ENCODE measurements at regions not wholly inside any gene's neighbourhood (a gene's known extent, or its start where the extent isn't known, plus 50 kb on each side); places are given as distances from the start of the nearest gene placed in this dataset.
"Not testable (repeated sequence)": the region's sequence is repeated elsewhere in the genome, so short reads cannot be mapped to it uniquely, and the experiment has no call there.

DNA sequence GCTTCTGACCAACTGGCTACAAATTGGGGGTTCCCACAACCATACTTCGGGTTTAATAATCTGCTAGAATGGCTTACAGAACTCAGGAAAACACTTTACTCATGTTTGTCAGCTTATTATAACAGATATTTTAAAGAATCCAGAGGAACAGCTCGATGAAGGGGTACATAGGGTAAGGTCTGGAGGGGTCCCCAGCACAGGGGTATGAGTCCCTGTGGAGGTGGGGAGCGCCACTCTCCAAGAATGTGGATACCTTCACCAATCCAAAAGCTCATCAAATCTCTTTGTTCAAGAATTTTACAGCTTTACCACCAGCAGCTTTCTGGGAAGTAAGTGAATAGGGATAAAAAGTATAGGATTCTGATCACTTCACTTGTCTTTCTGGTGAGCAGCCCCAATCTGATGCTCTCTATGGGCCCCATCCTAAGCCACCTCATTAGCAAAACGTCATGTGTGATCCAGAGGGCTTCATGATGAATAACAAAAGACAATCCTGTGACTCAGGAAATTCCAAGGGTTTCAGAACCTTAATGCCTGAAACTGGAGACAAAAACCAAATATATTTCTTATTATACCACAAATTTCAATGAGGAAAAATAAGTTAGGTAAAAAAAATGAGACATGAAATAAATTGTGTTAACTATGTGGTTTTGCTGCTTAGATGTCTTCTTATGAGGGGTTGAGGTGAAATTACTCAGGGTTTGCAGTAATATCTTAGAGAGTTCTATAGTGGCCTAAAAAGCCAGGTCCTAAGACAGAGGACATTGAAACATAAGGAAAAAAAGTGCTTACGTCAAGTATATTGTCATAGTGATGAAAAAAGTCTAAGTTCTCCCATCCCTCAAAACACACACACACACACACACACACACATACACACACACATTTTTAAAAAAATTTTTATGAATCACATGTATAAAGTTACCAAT lies 290.5 kb downstream of the ANXA1 start:
- DNase-seq, result no peak
- in situ Hi-C loops (cut with MboI; ENCODE audit: low pct_unique_long_range_greater_than_20kb, low sequenced_read_pairs), result no loop called here

- in situ Hi-C loops (cut with MboI; ENCODE audit: low pct_unique_long_range_greater_than_20kb, low sequenced_read_pairs), result no loop called here
- no peak for DNase-seq
Observed at GRCh38 chr9:73444821-73445220, 293.2 kb downstream of the ANXA1 start.

- in situ Hi-C loops (cut with MboI; ENCODE audit: low pct_unique_long_range_greater_than_20kb, low sequenced_read_pairs); DNase-seq: not testable (repeated sequence)
Observed at GRCh38 chr9:73445384-73445783, 293.7 kb downstream of the ANXA1 start.

DNA sequence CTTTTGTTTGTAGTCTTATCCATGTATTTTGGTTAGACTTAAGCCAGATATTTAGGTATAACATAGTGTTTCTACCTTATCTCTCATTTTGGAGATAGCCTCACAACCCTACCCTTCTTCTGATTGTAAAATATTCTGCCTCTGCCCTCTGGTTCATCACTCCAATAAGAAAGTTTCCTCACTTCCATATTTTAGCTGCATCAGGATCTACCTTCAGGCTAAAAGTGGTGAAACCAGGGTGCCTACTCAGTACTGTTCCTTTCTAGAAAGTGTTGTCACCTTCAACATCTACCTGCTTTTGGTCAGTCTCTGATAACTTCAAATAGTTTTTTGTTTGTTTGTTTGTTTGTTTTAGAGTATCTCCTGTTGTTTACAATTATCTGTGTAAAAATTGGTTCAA lies 294.6 kb downstream of the ANXA1 start:
- no peak for DNase-seq
- in situ Hi-C loops (cut with MboI; ENCODE audit: low pct_unique_long_range_greater_than_20kb, low sequenced_read_pairs), result no loop called here

DNA sequence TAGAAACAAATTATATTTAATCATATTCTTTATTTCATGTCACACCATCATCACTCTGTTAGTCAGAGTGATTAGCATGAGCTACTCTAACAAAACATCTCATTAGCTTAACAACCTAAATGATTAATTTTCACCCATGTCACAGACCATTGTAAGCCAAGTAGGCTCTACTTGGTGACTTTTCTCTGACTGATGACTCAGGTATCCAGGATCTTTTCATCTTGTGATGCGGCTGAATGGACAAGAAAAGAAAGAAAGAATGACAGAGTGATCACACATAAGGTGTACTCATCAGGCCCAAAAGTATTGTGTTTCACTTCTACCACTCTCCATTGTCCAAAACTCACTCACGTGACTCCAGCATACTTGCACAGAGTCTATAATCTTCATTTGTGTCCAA lies 299.3 kb downstream of the ANXA1 start:
- no peak for DNase-seq
- in situ Hi-C loops (cut with MboI; ENCODE audit: low pct_unique_long_range_greater_than_20kb, low sequenced_read_pairs), result no loop called here

DNA sequence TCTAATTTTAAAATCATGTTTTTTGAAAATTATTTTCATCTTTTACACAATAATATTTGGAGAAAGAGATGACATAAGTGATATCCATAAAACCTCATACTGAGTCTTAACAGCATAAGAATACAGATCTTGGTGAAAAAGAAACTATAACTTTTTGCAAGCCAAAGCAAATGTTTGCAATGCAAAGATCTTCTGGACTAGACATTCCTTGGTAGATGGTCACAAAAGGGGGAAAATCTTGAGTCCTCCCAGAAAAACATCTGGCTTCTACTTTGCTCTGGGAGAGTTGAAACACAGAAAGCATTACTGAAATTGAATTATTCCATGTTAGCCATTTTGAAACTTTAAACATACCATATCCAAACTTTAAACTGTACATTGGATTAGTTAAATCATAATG lies 308.2 kb downstream of the ANXA1 start:
- in situ Hi-C loops (cut with MboI; ENCODE audit: low pct_unique_long_range_greater_than_20kb, low sequenced_read_pairs), result no loop called here
- no peak for DNase-seq

DNA sequence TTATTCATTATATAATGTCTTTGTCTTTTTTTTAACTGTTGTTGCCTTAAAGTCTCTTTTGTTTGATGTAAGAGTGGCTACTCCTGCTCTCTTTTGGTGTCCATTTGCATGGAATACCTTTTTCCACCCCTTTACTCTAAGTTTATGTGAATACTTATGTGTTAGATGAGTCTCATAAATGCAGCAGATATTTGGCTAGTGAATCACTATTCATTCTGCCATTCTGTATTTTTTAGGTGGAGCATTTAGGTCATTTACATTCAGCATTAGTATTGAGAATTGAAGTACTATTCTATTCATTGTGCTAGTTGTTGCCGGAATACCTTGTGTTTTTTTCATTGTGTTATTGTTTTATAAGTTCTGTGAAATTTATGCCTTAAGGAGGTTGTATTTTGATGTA lies 317.1 kb downstream of the ANXA1 start:
- no peak for DNase-seq
- in situ Hi-C loops (cut with MboI; ENCODE audit: low pct_unique_long_range_greater_than_20kb, low sequenced_read_pairs), result no loop called here

- no peak for DNase-seq
- in situ Hi-C loops (cut with MboI; ENCODE audit: low pct_unique_long_range_greater_than_20kb, low sequenced_read_pairs), result no loop called here
Observed at GRCh38 chr9:73470766-73471165, 319.1 kb downstream of the ANXA1 start.

GRCh38 chr9:73474002-73474600 lies 322.4 kb downstream of the ANXA1 start:
- DNase-seq, result no peak
- in situ Hi-C loops (cut with MboI; ENCODE audit: low pct_unique_long_range_greater_than_20kb, low sequenced_read_pairs), result no loop called here

- in situ Hi-C loops (cut with MboI; ENCODE audit: low pct_unique_long_range_greater_than_20kb, low sequenced_read_pairs), result no loop called here
- no peak for DNase-seq
Observed at GRCh38 chr9:73474625-73475024, 323.0 kb downstream of the ANXA1 start.

- in situ Hi-C loops (cut with MboI; ENCODE audit: low pct_unique_long_range_greater_than_20kb, low sequenced_read_pairs), result no loop called here
Observed at GRCh38 chr9:73494894-73495293, 343.2 kb downstream of the ANXA1 start.

DNA sequence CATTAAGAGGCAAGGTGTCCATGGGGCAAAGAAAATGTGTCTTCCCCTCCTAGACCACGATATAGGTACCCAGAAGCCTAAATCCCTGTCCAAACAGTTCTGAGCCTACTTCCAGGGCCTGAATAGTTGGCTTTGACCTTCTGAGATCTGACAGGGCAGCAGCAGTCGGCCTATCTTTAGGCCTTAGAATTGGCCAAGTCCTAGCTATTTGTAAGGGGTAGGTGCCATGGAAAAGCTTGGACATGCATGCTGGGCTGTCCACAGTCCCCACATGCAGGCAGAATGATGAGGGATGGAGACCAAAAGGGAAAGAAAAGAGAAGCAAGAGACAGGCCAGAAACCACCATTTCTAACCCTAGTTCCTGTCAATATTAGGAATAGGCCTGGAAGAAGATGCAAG lies 346.1 kb downstream of the ANXA1 start:
- no peak for DNase-seq
- in situ Hi-C loops (cut with MboI; ENCODE audit: low pct_unique_long_range_greater_than_20kb, low sequenced_read_pairs), result no loop called here

More at GRCh38 chr9:73494894-73495293, 343.2 kb downstream of the ANXA1 start:
- no peak for DNase-seq

DNA sequence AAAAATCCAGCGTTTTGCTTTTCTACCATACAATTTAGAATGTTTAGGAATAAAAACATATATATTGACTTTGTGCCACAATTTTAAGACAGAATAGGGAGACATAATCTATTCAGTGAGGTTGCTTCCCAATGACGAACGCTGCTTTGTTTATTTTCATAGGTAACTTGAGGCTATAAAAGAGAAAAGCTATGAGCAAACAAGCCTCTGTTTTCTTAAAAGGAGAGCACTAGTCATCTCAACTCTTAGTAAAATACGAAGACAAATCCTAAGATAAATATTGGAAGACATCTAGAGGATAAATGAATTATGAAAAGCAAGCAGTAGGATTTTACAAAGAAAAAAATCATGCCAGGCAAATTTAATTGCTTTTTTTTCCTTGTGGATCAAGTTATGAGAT lies 363.6 kb downstream of the ANXA1 start:
- no peak for DNase-seq

GRCh38 chr9:73523391-73523790 lies 371.7 kb downstream of the ANXA1 start:
- no peak for DNase-seq
- in situ Hi-C loops (cut with MboI; ENCODE audit: low pct_unique_long_range_greater_than_20kb, low sequenced_read_pairs), result no loop called here

More for the DNA sequence above, 363.6 kb downstream of the ANXA1 start:
- in situ Hi-C loops (cut with MboI; ENCODE audit: low pct_unique_long_range_greater_than_20kb, low sequenced_read_pairs), result no loop called here

- in situ Hi-C loops (cut with MboI; ENCODE audit: low pct_unique_long_range_greater_than_20kb, low sequenced_read_pairs), result no loop called here
- DNase-seq, result no peak
Observed at GRCh38 chr9:73525350-73525749, 373.7 kb downstream of the ANXA1 start.

GRCh38 chr9:73527521-73527920 lies 375.9 kb downstream of the ANXA1 start:
- no peak for DNase-seq
- in situ Hi-C loops (cut with MboI; ENCODE audit: low pct_unique_long_range_greater_than_20kb, low sequenced_read_pairs), result no loop called here

DNA sequence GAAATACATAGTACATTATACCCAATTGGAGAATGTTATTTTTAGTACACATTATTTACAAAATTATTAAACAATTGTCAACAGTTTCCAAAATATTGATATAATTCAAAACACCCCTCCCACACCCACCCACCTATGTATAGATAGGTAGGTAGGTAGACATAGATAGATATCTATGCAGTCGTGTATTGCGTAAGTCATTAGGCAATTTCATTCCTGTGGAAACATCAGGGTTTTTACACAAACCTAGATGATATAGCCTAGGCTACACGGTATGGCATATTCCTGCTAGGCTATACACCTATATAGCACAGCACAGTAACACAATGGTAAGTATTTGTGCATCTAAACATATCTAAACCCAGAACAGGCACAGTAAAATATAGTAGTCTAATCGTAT lies 377.3 kb downstream of the ANXA1 start:
- DNase-seq, result no peak
- in situ Hi-C loops (cut with MboI; ENCODE audit: low pct_unique_long_range_greater_than_20kb, low sequenced_read_pairs), result no loop called here

- DNase-seq, result no peak
- in situ Hi-C loops (cut with MboI; ENCODE audit: low pct_unique_long_range_greater_than_20kb, low sequenced_read_pairs), result no loop called here
Observed at GRCh38 chr9:73529666-73530065, 378.0 kb downstream of the ANXA1 start.

GRCh38 chr9:73531051-73531532 lies 379.4 kb downstream of the ANXA1 start:
- in situ Hi-C loops (cut with MboI; ENCODE audit: low pct_unique_long_range_greater_than_20kb, low sequenced_read_pairs), result no loop called here
- no peak for DNase-seq

DNA sequence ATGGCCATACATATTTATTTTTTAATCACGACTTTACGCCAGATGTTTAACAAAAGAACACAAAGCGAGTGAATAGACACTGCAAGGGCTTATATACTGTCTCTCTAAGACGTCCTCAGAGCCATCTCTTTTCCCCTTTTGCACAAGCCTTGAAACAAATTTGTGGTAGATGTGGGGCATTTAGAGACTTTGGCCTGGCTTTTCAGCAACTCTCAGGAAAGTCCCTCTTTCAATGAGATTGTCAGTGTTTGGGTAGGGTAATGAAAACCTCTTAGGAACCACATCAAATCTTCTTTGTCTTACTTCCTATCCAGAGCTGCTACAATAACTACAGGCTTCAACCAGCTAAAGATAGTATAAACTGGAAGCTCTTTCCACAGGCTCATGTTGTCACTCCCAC lies 380.0 kb downstream of the ANXA1 start:
- in situ Hi-C loops (cut with MboI; ENCODE audit: low pct_unique_long_range_greater_than_20kb, low sequenced_read_pairs), result no loop called here

More for the DNA sequence above, 380.0 kb downstream of the ANXA1 start:
- DNase-seq, result no peak

Data from KBM-7 (cell line).